Thyroid gland (tissue), 4 donors: ENCODE measurements at regions not wholly inside any gene's neighbourhood (a gene's known extent, or its start where the extent isn't known, plus 50 kb on each side); places are given as distances from the start of the nearest gene placed in this dataset.

Experiments
- POLR2A ChIP-seq, 2 donors: fragments of 450-650 bp; IDR thresholded peaks; one replicate each; pipeline ENCODE4 v1.6.1; 2017; ENCODE audit warnings: antibody characterized with exemption in 2 of 2, mild to moderate bottlenecking in 2 of 2, moderate library complexity in 1 of 2
- TF ChIP-seq, protein P1 (sequence below), 6 experiments: fragments of 200-600 bp in 3 of 6; fragments of 450-650 bp in 3 of 6; sonication (generic) in 3 of 6; IDR thresholded peaks; one replicate each; pipeline ENCODE4 v1.5.1; 2016 to 2019; ENCODE audit warnings: antibody characterized with exemption in 6 of 6, mild to moderate bottlenecking in 2 of 6, inconsistent platforms in 1 of 6, moderate library complexity in 1 of 6

DNA sequence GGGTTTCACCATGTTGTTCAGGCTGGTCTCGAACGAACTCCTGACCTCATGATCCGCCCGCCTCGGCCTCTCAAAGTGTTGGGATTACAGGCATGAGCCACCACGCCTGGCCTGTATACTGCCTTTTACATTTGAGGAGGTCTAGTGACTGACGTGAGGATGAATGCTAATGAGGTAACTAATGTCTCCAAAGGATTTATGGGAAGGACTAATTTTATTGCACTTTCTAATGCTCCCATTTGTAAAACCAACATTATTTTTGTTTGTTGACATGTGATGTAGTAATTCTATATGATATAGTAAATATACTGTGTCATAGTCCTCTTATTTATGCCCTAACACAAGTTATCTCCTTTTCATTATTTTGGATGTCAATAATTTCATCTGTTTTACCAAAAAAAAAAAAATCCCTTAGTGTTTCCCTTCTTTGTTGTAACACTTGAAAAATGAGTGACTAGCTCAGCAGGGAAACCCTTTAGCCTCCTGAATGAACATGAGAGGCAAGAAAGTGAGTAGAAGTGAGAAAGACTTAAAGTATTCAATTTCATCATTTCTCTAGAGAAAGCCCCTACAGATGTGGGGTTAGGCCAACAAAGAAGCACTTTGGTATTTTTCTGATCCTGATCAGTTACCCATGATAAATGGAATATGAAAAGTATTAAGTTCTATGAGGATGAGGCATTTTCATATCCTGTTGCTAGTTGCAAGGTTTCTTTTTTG is 596.9 kb upstream of the PCDH15 start:
- TF ChIP-seq, protein P1, sequence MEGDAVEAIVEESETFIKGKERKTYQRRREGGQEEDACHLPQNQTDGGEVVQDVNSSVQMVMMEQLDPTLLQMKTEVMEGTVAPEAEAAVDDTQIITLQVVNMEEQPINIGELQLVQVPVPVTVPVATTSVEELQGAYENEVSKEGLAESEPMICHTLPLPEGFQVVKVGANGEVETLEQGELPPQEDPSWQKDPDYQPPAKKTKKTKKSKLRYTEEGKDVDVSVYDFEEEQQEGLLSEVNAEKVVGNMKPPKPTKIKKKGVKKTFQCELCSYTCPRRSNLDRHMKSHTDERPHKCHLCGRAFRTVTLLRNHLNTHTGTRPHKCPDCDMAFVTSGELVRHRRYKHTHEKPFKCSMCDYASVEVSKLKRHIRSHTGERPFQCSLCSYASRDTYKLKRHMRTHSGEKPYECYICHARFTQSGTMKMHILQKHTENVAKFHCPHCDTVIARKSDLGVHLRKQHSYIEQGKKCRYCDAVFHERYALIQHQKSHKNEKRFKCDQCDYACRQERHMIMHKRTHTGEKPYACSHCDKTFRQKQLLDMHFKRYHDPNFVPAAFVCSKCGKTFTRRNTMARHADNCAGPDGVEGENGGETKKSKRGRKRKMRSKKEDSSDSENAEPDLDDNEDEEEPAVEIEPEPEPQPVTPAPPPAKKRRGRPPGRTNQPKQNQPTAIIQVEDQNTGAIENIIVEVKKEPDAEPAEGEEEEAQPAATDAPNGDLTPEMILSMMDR (IDR thresholded peaks at IDR 0.05): no peak
- TF ChIP-seq POLR2A (IDR thresholded peaks at IDR 0.05): no peak
